ENCODE measurements at regions not wholly inside any gene's neighbourhood (a gene's known extent, or its start where the extent isn't known, plus 50 kb on each side); places are given as distances from the start of the nearest gene placed in this dataset.
"Not testable (repeated sequence)": the region's sequence is repeated elsewhere in the genome, so short reads cannot be mapped to it uniquely, and the experiment has no call there.

DNA sequence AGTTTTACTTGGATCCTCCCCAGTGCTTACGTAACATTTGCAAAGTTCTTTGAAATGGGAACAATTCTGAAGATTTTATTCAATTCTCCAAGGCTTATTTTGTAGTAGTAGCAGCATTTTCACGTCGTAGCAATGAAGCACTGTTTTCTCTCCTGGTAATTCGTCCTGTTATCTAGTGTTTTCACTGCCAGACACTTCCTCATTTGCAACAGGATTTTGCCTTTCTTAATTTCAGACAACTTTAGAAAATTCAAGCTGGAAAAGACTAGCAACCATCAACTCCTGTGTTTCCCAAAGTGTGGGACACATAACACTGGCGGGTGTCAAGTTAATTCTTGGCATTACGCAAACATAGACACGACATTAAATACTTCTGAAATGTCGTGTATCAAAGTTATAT lies 131.6 kb downstream of the CHD9NB start:
- Histone ChIP-seq H3K27me3 (no peaks in the 10 kb centered on the region), H3K36me3 (no peaks in the 10 kb centered on the region), H3K9me3 (no peaks in the 10 kb centered on the region), H3K4me1 (no peaks in the 10 kb centered on the region), H3K27ac (no peak overlapping the region), H3K4me3 (no peak overlapping the region)
- TF ChIP-seq POLR2AphosphoS5 (IDR thresholded peaks at IDR 0.05) (no peak), EP300 (IDR thresholded peaks at IDR 0.05) (no peak), POLR2A (IDR thresholded peaks at IDR 0.05) (no peak), CTCF (IDR thresholded peaks at IDR 0.05) (no peak)
- DNase-seq (no peak), ATAC-seq (ENCODE audit: low FRiP score in 2 of 2) (no peak)
- WGBS, 2 donors: 70 to 72% methylated on average over 8 of the region's 8 CpGs

DNA sequence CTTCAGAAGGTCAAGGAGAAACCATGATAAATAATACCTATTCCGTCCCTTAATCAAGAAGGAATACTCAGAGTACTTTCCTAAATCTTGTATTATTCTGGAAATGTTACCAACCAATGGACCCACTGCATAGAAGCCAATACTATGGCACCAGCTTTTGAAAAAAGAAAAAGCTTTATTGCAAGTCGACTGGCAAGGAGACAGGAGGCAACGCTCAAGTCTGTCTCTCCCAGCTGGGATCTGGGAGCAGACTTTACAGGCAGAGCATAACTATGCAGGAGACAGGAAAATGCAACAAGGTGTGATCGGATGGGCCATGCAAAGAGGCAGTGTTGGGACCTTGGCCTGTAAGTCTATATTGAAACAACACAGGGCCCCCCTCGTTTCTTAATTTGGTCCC lies 132.4 kb downstream of the CHD9NB start:
- H3K9me3 ChIP-seq: no peaks in the 10 kb centered on the region
- no peak for TF ChIP-seq POLR2A (IDR thresholded peaks at IDR 0.05)
- no peak for TF ChIP-seq CTCF (IDR thresholded peaks at IDR 0.05)
- no peak for TF ChIP-seq EP300 (IDR thresholded peaks at IDR 0.05)
- no peak for TF ChIP-seq POLR2AphosphoS5 (IDR thresholded peaks at IDR 0.05)
- H3K27ac ChIP-seq: no peak overlapping the region
- ATAC-seq (ENCODE audit: low FRiP score in 2 of 2): no peak
- H3K4me3 ChIP-seq: no peak overlapping the region
- WGBS, 2 donors: 60 to 79% methylated on average over 5 of the region's 5 CpGs
- H3K27me3 ChIP-seq: no peaks in the 10 kb centered on the region
- H3K36me3 ChIP-seq: no peaks in the 10 kb centered on the region
- no peaks in the 10 kb centered on the region for H3K4me1 ChIP-seq
- no peak for DNase-seq

GRCh38 chr16:52914428-52914827 lies 138.3 kb downstream of the CHD9NB start:
- Histone ChIP-seq H3K9me3 (no peaks in the 10 kb centered on the region), H3K4me3 (no peak overlapping the region), H3K4me1 (no peaks in the 10 kb centered on the region), H3K27me3 (no peaks in the 10 kb centered on the region), H3K27ac (no peak overlapping the region), H3K36me3 (no peaks in the 10 kb centered on the region)
- WGBS, 2 donors: 71 to 74% methylated on average over 2 of the region's 2 CpGs
- DNase-seq: no peak
- ATAC-seq (ENCODE audit: low FRiP score in 2 of 2): no peak
- TF ChIP-seq EP300 (IDR thresholded peaks at IDR 0.05): no peak
- no peak for TF ChIP-seq POLR2AphosphoS5 (IDR thresholded peaks at IDR 0.05)
- TF ChIP-seq POLR2A (IDR thresholded peaks at IDR 0.05): no peak
- no peak for TF ChIP-seq CTCF (IDR thresholded peaks at IDR 0.05)

GRCh38 chr16:52912565-52913173 lies 140.0 kb downstream of the CHD9NB start:
- peak in 1 of 2 donors; percentile 66 for ATAC-seq (ENCODE audit: low FRiP score in 2 of 2)
- WGBS, 2 donors: 14 to 17% methylated on average over 7 of the region's 7 CpGs

GRCh38 chr16:52908057-52908456 lies 144.6 kb downstream of the CHD9NB start:
- H3K27ac ChIP-seq; DNase-seq; ATAC-seq (ENCODE audit: low FRiP score in 2 of 2); H3K4me1 ChIP-seq; H3K4me3 ChIP-seq; H3K9me3 ChIP-seq; H3K27me3 ChIP-seq; H3K36me3 ChIP-seq: not testable (repeated sequence)
- WGBS, 2 donors: 73 to 85% methylated on average over 6 of the region's 6 CpGs

More at GRCh38 chr16:52912565-52913173, 140.0 kb downstream of the CHD9NB start:
- H3K27ac ChIP-seq: no peak overlapping the region
- H3K27me3 ChIP-seq: no peaks in the 10 kb centered on the region
- no peaks in the 10 kb centered on the region for H3K4me1 ChIP-seq
- H3K36me3 ChIP-seq: no peaks in the 10 kb centered on the region
- H3K4me3 ChIP-seq: no peak overlapping the region
- H3K9me3 ChIP-seq: no peaks in the 10 kb centered on the region
- TF ChIP-seq CTCF (IDR thresholded peaks at IDR 0.05) (peak; percentile 39 to 65 (median 52)), POLR2A (IDR thresholded peaks at IDR 0.05) (no peak), EP300 (IDR thresholded peaks at IDR 0.05) (no peak)
- peak in 1 of 2 donors; percentile 56 for DNase-seq
